A673 (cell line): ENCODE measurements at regions not wholly inside any gene's neighbourhood (a gene's known extent, or its start where the extent isn't known, plus 50 kb on each side); places are given as distances from the start of the nearest gene placed in this dataset.

Source experiments
- BruUV-seq: library from RNA; stranded (reverse); fragments of 400-500 nt; replicated peaks from 2 replicates; lab custom pipeline; 2021; lab: Mats Ljungman, UMichigan
- CTCF ChIA-PET: fragments of 300-600 bp; sonication (Branson Sonifier 250); formaldehyde crosslinking; loops from one replicate; lab custom pipeline; 2022; ENCODE audit warnings: antibody characterized with exemption; lab: Charles Lee
- POLR2A ChIA-PET: fragments of 300-600 bp; sonication (Branson Sonifier 250); formaldehyde crosslinking; loops from one replicate; lab custom pipeline; 2022; ENCODE audit warnings: antibody characterized with exemption; ENCODE audit not compliant: low non-redundant PET; lab: Charles Lee
- DNase-seq: peaks from one replicate; pipeline ENCODE4 v3.0.0-alpha.2; 2015; ENCODE audit warnings: low spot score
- H3K27ac ChIP-seq: fragments of 200-600 bp; sonication (generic); 2 replicates; pipeline ENCODE4 v1.5.1; 2016; ENCODE audit warnings: mixed run types, low read depth, mild to moderate bottlenecking, mixed read lengths, antibody characterized with exemption, low read length; ENCODE audit not compliant: poor library complexity, severe bottlenecking
- H3K27me3 ChIP-seq: fragments of 200-600 bp; sonication (generic); replicated peaks from 2 replicates; pipeline ENCODE4 v1.6.1; 2017; ENCODE audit warnings: mixed run types, low read depth, mild to moderate bottlenecking, mixed read lengths, antibody characterized with exemption, low read length; ENCODE audit not compliant: insufficient read depth, poor library complexity
- H3K36me3 ChIP-seq: fragments of 200-600 bp; sonication (generic); 2 replicates; pipeline ENCODE4 v1.6.1; 2016; ENCODE audit warnings: mixed run types, mild to moderate bottlenecking, mixed read lengths, antibody characterized with exemption, low read length; ENCODE audit not compliant: insufficient read depth, poor library complexity, severe bottlenecking
- H3K4me1 ChIP-seq: fragments of 200-600 bp; sonication (generic); 2 replicates; pipeline ENCODE4 v1.6.1; 2017; ENCODE audit warnings: mixed run types, mild to moderate bottlenecking, mixed read lengths, antibody characterized with exemption, low read length; ENCODE audit not compliant: insufficient read depth, poor library complexity, severe bottlenecking
- H3K4me3 ChIP-seq: fragments of 200-600 bp; sonication (generic); 2 replicates; pipeline ENCODE4 v1.5.1; 2016; ENCODE audit warnings: low read depth, mixed run types, mild to moderate bottlenecking, mixed read lengths, low read length; ENCODE audit not compliant: poor library complexity, severe bottlenecking
- H3K9me3 ChIP-seq: fragments of 200-600 bp; sonication (generic); 2 replicates; pipeline ENCODE4 v1.6.1; 2016; ENCODE audit warnings: mixed run types, low read depth, mild to moderate bottlenecking, mixed read lengths, antibody characterized with exemption, low read length; ENCODE audit not compliant: poor library complexity, severe bottlenecking
- CTCF ChIP-seq: fragments of 300-800, 200-600 bp; sonication (generic); conservative IDR thresholded peaks from 2 replicates; pipeline ENCODE4 v1.5.1; 2017; ENCODE audit warnings: low read depth, mild to moderate bottlenecking, antibody characterized with exemption, low read length, moderate library complexity, mixed read lengths
- EZH2 ChIP-seq: fragments of 200-600 bp; sonication (generic); IDR thresholded peaks from 2 replicates; pipeline ENCODE4 v1.6.1; 2017; ENCODE audit warnings: borderline replicate concordance, low read depth, mild to moderate bottlenecking, mixed read lengths, antibody characterized with exemption, low read length; ENCODE audit not compliant: poor library complexity, severe bottlenecking
- intact Hi-C: fragments of 100-400 bp; cut with micrococcal nuclease; formaldehyde crosslinking; loops from one replicate; pipeline ENCODE4 v1.10.0; 2022; ENCODE audit not compliant: unreplicated experiment

GRCh38 chr21:35275776-35276175 lies 226.7 kb upstream of the RUNX1 start:
- H3K36me3 ChIP-seq: no peaks in the 10 kb centered on the region
- H3K27ac ChIP-seq: no peak overlapping the region
- BruUV-seq: no TSS peak
- no peaks in the 10 kb centered on the region for H3K9me3 ChIP-seq
- no peak for TF ChIP-seq EZH2
- no peak for TF ChIP-seq CTCF
- CTCF ChIA-PET: no interaction called here
- no peaks in the 10 kb centered on the region for H3K27me3 ChIP-seq
- no peak overlapping the region for H3K4me3 ChIP-seq
- POLR2A ChIA-PET: no interaction called here
- intact Hi-C loops: no loop called here
- no peak for DNase-seq
- no peaks in the 10 kb centered on the region for H3K4me1 ChIP-seq

- TF ChIP-seq EZH2 (no peak), CTCF (no peak)
- H3K27ac ChIP-seq: no peak overlapping the region
- DNase-seq: no peak
- intact Hi-C loops: no loop called here
- H3K27me3 ChIP-seq: no peaks in the 10 kb centered on the region
- ChIA-PET POLR2A (no interaction called here), CTCF (no interaction called here)
- H3K4me3 ChIP-seq: no peak overlapping the region
- H3K4me1 ChIP-seq: no peaks in the 10 kb centered on the region
- no peaks in the 10 kb centered on the region for H3K9me3 ChIP-seq
- BruUV-seq: no TSS peak
- no peaks in the 10 kb centered on the region for H3K36me3 ChIP-seq
These were observed 225.8 kb upstream of the RUNX1 start for GRCh38 chr21:35274923-35275322.

GRCh38 chr21:35274090-35274489 lies 225.0 kb upstream of the RUNX1 start:
- ChIA-PET POLR2A (no interaction called here), CTCF (no interaction called here)
- intact Hi-C loops: no loop called here
- Histone ChIP-seq H3K4me3 (no peak overlapping the region), H3K4me1 (no peaks in the 10 kb centered on the region), H3K27ac (no peak overlapping the region), H3K36me3 (no peaks in the 10 kb centered on the region), H3K27me3 (no peaks in the 10 kb centered on the region), H3K9me3 (no peaks in the 10 kb centered on the region)
- no TSS peak for BruUV-seq
- no peak for DNase-seq
- TF ChIP-seq CTCF (no peak), EZH2 (no peak)
